Prostate gland (tissue), 2 donors: ENCODE measurements at regions not wholly inside any gene's neighbourhood (a gene's known extent, or its start where the extent isn't known, plus 50 kb on each side); places are given as distances from the start of the nearest gene placed in this dataset.

ENCODE experiments used
- DNase-seq: peaks from one replicate; pipeline ENCODE4 v3.0.0-alpha.2; 2019; ENCODE audit warnings: low spot score
- H3K27ac ChIP-seq, 2 donors: fragments of 200-600 bp; sonication (generic); 2 replicates each; pipeline ENCODE4 v1.5.1; 2017 to 2019
- H3K27me3 ChIP-seq: fragments of 200-600 bp; sonication (generic); replicated peaks from 2 replicates; pipeline ENCODE4 v1.5.1; 2019; ENCODE audit not compliant: insufficient read depth
- H3K36me3 ChIP-seq, 2 donors: fragments of 200-600 bp; sonication (generic); 1 replicate in 1 of 2; 2 replicates in 1 of 2; pipeline versions ENCODE4 v1.5.1 to v1.8.1; 2017 to 2019
- H3K4me1 ChIP-seq: fragments of 200-600 bp; sonication (generic); replicated peaks from 2 replicates; pipeline ENCODE4 v1.5.1; 2019
- H3K4me3 ChIP-seq, 2 donors: fragments of 200-600 bp; sonication (generic); 2 replicates each; pipeline ENCODE4 v1.5.1; 2017 to 2019
- H3K9me3 ChIP-seq: fragments of 200-600 bp; sonication (generic); 2 replicates; pipeline ENCODE4 v1.5.1; 2017
- POLR2A ChIP-seq: fragments of 450-650 bp; IDR thresholded peaks from one replicate; pipeline ENCODE4 v1.6.1; 2016; ENCODE audit warnings: antibody characterized with exemption, mild to moderate bottlenecking
- POLR2AphosphoS5 ChIP-seq: sonication (generic); formaldehyde crosslinking; IDR thresholded peaks from one replicate; pipeline ENCODE4 v1.6.1; 2017; ENCODE audit warnings: antibody characterized with exemption
- WGBS: methylation state at CpG from one replicate; pipeline ENCODE4 v1.1.5; 2018; 5-methylcytosine and 5-hydroxymethylcytosine counted together
- intact Hi-C: fragments of 100-400 bp; cut with DNase I; formaldehyde crosslinking; loops from one replicate; pipeline ENCODE4 v1.14.2; 2022
- TF ChIP-seq, protein P1 (sequence below), 4 experiments: fragments of 200-600 bp in 2 of 4; fragments of 450-650 bp in 2 of 4; sonication (generic) in 2 of 4; IDR thresholded peaks; 1 replicate in 3 of 4; 2 replicates in 1 of 4; pipeline ENCODE4 v1.5.1; 2016 to 2019; ENCODE audit warnings: antibody characterized with exemption in 4 of 4, mild to moderate bottlenecking in 2 of 4, moderate library complexity in 2 of 4

DNA sequence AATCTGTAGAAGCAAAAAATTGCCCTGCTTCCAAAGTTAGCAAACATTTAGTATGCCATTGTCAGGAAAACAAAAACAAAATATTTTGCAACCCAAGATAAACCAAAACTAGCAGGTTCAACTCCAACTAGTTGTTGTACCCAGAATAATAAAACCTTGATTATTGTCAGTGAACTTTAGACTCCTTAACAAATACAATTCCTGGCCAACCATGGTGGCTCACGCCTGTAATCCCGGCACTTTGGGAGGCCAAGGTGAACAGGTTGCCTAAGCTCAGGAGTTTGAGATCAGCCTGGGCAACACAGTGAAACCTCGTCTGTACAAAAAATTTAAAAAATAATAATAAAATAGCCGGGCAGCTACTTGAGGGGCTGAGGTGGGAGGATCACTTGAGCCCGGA lies 53.6 kb upstream of the EPCAM start:
- H3K4me3 ChIP-seq: no peak overlapping the region
- no peak for DNase-seq
- no peak overlapping the region for H3K27ac ChIP-seq
- no peaks in the 10 kb centered on the region for H3K4me1 ChIP-seq
- WGBS: 92% methylated on average over 5 of the region's 5 CpGs
- H3K36me3 ChIP-seq: no peaks in the 10 kb centered on the region
- no peaks in the 10 kb centered on the region for H3K27me3 ChIP-seq
- no peaks in the 10 kb centered on the region for H3K9me3 ChIP-seq
- intact Hi-C loops: no loop called here
- TF ChIP-seq POLR2A: no peak
- TF ChIP-seq, protein P1, sequence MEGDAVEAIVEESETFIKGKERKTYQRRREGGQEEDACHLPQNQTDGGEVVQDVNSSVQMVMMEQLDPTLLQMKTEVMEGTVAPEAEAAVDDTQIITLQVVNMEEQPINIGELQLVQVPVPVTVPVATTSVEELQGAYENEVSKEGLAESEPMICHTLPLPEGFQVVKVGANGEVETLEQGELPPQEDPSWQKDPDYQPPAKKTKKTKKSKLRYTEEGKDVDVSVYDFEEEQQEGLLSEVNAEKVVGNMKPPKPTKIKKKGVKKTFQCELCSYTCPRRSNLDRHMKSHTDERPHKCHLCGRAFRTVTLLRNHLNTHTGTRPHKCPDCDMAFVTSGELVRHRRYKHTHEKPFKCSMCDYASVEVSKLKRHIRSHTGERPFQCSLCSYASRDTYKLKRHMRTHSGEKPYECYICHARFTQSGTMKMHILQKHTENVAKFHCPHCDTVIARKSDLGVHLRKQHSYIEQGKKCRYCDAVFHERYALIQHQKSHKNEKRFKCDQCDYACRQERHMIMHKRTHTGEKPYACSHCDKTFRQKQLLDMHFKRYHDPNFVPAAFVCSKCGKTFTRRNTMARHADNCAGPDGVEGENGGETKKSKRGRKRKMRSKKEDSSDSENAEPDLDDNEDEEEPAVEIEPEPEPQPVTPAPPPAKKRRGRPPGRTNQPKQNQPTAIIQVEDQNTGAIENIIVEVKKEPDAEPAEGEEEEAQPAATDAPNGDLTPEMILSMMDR (IDR thresholded peaks at IDR 0.05): no peak
- TF ChIP-seq POLR2AphosphoS5: no peak

GRCh38 chr2:47313728-47314127 lies 55.4 kb upstream of the EPCAM start:
- Histone ChIP-seq H3K4me1 (no peaks in the 10 kb centered on the region), H3K4me3 (no peak overlapping the region), H3K9me3 (no peaks in the 10 kb centered on the region), H3K27ac (no peak overlapping the region), H3K27me3 (no peaks in the 10 kb centered on the region), H3K36me3 (no peaks in the 10 kb centered on the region)
- TF ChIP-seq, protein P1 (IDR thresholded peaks at IDR 0.05): no peak
- TF ChIP-seq POLR2AphosphoS5: no peak
- no peak for TF ChIP-seq POLR2A
- intact Hi-C loops: no loop called here
- 86% methylated on average over 2 of the region's 2 CpGs for WGBS
- DNase-seq: no peak

DNA sequence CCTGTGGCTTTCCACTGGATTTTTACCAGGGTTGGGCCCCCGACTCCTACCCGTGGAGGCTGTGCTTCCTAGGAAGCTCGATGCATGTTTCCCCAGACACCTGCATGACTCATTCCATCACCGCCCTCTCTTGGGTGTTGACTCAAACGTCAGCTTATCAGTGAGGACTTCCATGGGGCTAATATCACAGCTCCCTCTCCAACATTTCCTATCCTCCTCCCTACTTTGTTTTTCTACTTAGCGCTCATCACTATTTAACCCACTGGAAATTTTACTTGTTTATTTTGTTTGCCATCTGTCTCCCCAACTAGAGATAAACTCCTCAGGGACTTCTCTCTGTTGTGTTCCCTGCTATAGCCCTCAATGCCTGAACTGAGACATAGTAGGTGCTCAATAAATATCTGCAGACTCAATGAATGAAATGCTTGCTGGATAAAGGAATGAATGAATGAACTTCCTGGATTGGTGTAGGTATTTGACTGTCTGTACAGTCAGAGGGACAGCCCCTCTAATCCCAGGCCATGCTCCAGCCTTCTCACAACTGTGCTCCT lies 55.9 kb upstream of the EPCAM start:
- Histone ChIP-seq H3K36me3 (no peaks in the 10 kb centered on the region), H3K27me3 (no peaks in the 10 kb centered on the region), H3K9me3 (no peaks in the 10 kb centered on the region), H3K4me1 (no peaks in the 10 kb centered on the region), H3K4me3 (no peak overlapping the region), H3K27ac (no peak overlapping the region)
- 76% methylated on average over 6 of the region's 6 CpGs for WGBS
- no peak for DNase-seq
- TF ChIP-seq POLR2A (no peak), POLR2AphosphoS5 (no peak)
- TF ChIP-seq, protein P1 (IDR thresholded peaks at IDR 0.05): no peak
- intact Hi-C loops: no loop called here

DNA sequence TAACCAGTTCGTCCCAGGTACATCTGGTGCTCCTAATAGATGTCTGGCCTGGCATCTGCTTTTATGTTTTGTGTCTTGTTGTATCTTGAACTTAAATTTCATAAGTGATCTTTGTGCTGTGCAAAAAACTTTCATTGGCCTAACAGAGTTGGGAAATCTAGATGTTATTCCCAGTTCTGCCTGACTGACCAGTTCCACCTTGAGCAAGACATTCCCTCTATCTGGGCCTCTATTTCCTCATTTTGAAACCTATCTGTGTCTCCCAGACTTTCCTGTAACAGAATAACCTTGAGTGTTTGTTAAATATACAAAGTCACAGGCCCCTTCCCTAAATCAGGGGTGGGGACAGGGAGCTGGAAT lies 56.6 kb upstream of the EPCAM start:
- no peaks in the 10 kb centered on the region for H3K4me1 ChIP-seq
- no peak overlapping the region for H3K27ac ChIP-seq
- 96% methylated on average over 1 of the region's 1 CpG for WGBS
- no peaks in the 10 kb centered on the region for H3K36me3 ChIP-seq
- DNase-seq: no peak
- intact Hi-C loops: no loop called here
- H3K27me3 ChIP-seq: no peaks in the 10 kb centered on the region
- no peaks in the 10 kb centered on the region for H3K9me3 ChIP-seq
- TF ChIP-seq POLR2A: no peak
- TF ChIP-seq POLR2AphosphoS5: no peak
- TF ChIP-seq, protein P1 (IDR thresholded peaks at IDR 0.05): no peak
- H3K4me3 ChIP-seq: no peak overlapping the region

GRCh38 chr2:47311764-47312490 lies 57.2 kb upstream of the EPCAM start:
- Histone ChIP-seq H3K27me3 (no peaks in the 10 kb centered on the region), H3K4me3 (no peak overlapping the region), H3K4me1 (no peaks in the 10 kb centered on the region), H3K36me3 (no peaks in the 10 kb centered on the region), H3K27ac (no peak overlapping the region), H3K9me3 (no peaks in the 10 kb centered on the region)
- intact Hi-C loops: no loop called here
- DNase-seq: no peak
- 89% methylated on average over 7 of the region's 7 CpGs for WGBS
- TF ChIP-seq POLR2AphosphoS5: no peak
- TF ChIP-seq, protein P1 (IDR thresholded peaks at IDR 0.05): no peak
- no peak for TF ChIP-seq POLR2A
